CD14-positive monocyte (primary cell): ENCODE measurements at regions not wholly inside any gene's neighbourhood (a gene's known extent, or its start where the extent isn't known, plus 50 kb on each side); places are given as distances from the start of the nearest gene placed in this dataset.

Experiments
- DNase-seq, 3 donors: peaks; one replicate each; pipeline ENCODE4 v3.0.0-alpha.2; 2011 to 2022
- H2AFZ ChIP-seq: 2 replicates; pipeline ENCODE4 v1.6.0; 2012; ENCODE audit warnings: mild to moderate bottlenecking, low read depth, low read length, inconsistent platforms; ENCODE audit not compliant: insufficient read depth, poor library complexity, severe bottlenecking
- H3K27ac ChIP-seq, 2 donors: 1 replicate in 1 of 2; 2 replicates in 1 of 2; pipeline ENCODE4 v1.5.1; 2012 to 2013; ENCODE audit warnings: low read length in 2 of 2, control low read depth in 1 of 2, inconsistent platforms in 1 of 2, low read depth in 1 of 2, mild to moderate bottlenecking in 1 of 2
- H3K27me3 ChIP-seq, 2 donors: one replicate each; pipeline versions ENCODE4 v1.6.0 to v1.6.1; 2011 to 2013; ENCODE audit warnings: low read length in 2 of 2; ENCODE audit not compliant: control insufficient read depth in 2 of 2, insufficient read depth in 2 of 2
- H3K36me3 ChIP-seq, 2 donors: replicated peaks in 1 of 2; 1 replicate in 1 of 2; 2 replicates in 1 of 2; pipeline versions ENCODE4 v1.5.1 to v1.6.1; 2012 to 2013; ENCODE audit warnings: low read length in 2 of 2, control low read depth in 1 of 2, inconsistent platforms in 1 of 2, mild to moderate bottlenecking in 1 of 2; ENCODE audit not compliant: insufficient read depth in 2 of 2, control insufficient read depth in 1 of 2
- H3K4me1 ChIP-seq, 2 donors: 1 replicate in 1 of 2; 2 replicates in 1 of 2; pipeline versions ENCODE4 v1.5.1 to v1.6.1; 2012 to 2013; ENCODE audit warnings: low read length in 2 of 2, control low read depth in 1 of 2, inconsistent platforms in 1 of 2, mild to moderate bottlenecking in 1 of 2, moderate library complexity in 1 of 2; ENCODE audit not compliant: insufficient read depth in 2 of 2, control insufficient read depth in 1 of 2
- H3K4me2 ChIP-seq: replicated peaks from 2 replicates; pipeline ENCODE3; 2012; ENCODE audit warnings: low read length, moderate library complexity, mild to moderate bottlenecking; ENCODE audit not compliant: poor library complexity, severe bottlenecking; ENCODE audit errors: extremely low read depth
- H3K4me3 ChIP-seq, 3 experiments: fragments of 200-600 bp in 1 of 3; sonication (generic) in 1 of 3; replicated peaks in 1 of 3; 1 replicate in 2 of 3; 2 replicates in 1 of 3; pipeline ENCODE4 v1.5.1; 2011 to 2013; ENCODE audit warnings: low read length in 3 of 3, mild to moderate bottlenecking in 3 of 3, control low read depth in 2 of 3, low read depth in 2 of 3, inconsistent platforms in 1 of 3, moderate library complexity in 1 of 3
- H3K79me2 ChIP-seq: 2 replicates; pipeline ENCODE4 v1.6.0; 2012; ENCODE audit warnings: mild to moderate bottlenecking, control low read depth, inconsistent platforms, low read length, moderate library complexity; ENCODE audit not compliant: insufficient read depth
- H3K9ac ChIP-seq: 2 replicates; pipeline ENCODE4 v1.6.0; 2017; ENCODE audit warnings: low read length, mild to moderate bottlenecking; ENCODE audit not compliant: insufficient read depth, poor library complexity, severe bottlenecking
- H3K9me3 ChIP-seq, 2 donors: replicated peaks in 1 of 2; 1 replicate in 1 of 2; 2 replicates in 1 of 2; pipeline versions ENCODE4 v1.5.1 to v1.6.1; 2012 to 2013; ENCODE audit warnings: low read length in 2 of 2, control low read depth in 1 of 2; ENCODE audit not compliant: control insufficient read depth in 1 of 2, insufficient read depth in 1 of 2
- H4K20me1 ChIP-seq: 2 replicates; pipeline ENCODE4 v1.6.0; 2012; ENCODE audit warnings: mild to moderate bottlenecking, low read length, control low read depth, moderate library complexity; ENCODE audit not compliant: insufficient read depth
- H3K27ac Mint-ChIP-seq, 7 donors: one replicate each; pipeline ENCODE4 v1.8.0; 2020; ENCODE audit warnings: mild to moderate bottlenecking in 7 of 7, mixed read lengths in 7 of 7, moderate library complexity in 6 of 7, inconsistent platforms in 2 of 7
- H3K27me3 Mint-ChIP-seq, 3 donors: one replicate each; pipeline ENCODE4 v1.8.0; 2021 to 2022; ENCODE audit warnings: low read depth in 3 of 3, mild to moderate bottlenecking in 3 of 3, mixed read lengths in 3 of 3, moderate library complexity in 3 of 3, inconsistent platforms in 1 of 3
- H3K36me3 Mint-ChIP-seq, 2 donors: one replicate each; pipeline ENCODE4 v1.8.0; 2020; ENCODE audit warnings: mixed read lengths in 2 of 2, inconsistent platforms in 1 of 2, mild to moderate bottlenecking in 1 of 2
- H3K4me1 Mint-ChIP-seq: one replicate; pipeline ENCODE4 v1.8.0; 2020; ENCODE audit warnings: mild to moderate bottlenecking, mixed read lengths
- H3K4me3 Mint-ChIP-seq, 2 donors: one replicate each; pipeline ENCODE4 v1.8.0; 2020; ENCODE audit warnings: mild to moderate bottlenecking in 2 of 2, mixed read lengths in 2 of 2, moderate library complexity in 1 of 2
- H3K9me3 Mint-ChIP-seq, 7 donors: one replicate each; pipeline ENCODE4 v1.8.0; 2020 to 2022; ENCODE audit warnings: mixed read lengths in 7 of 7, mild to moderate bottlenecking in 6 of 7, moderate library complexity in 6 of 7, inconsistent platforms in 2 of 7
- WGBS: methylation state at CpG from one replicate; pipeline ENCODE4 v1.1.5; 2013; ENCODE audit warnings: missing lambda C conversion rate; ENCODE audit not compliant: insufficient coverage; 5-methylcytosine and 5-hydroxymethylcytosine counted together
- intact Hi-C, 2 donors: fragments of 100-400 bp; cut with micrococcal nuclease; formaldehyde crosslinking; loops; one replicate each; pipeline versions ENCODE4 v1.15.0 to v1.15.1; 2023
- TF ChIP-seq, protein P1 (sequence below): fragments of 200-600 bp; IDR thresholded peaks from one replicate; pipeline ENCODE4 v1.8.0; 2022; ENCODE audit warnings: antibody characterized with exemption, mild to moderate bottlenecking

GRCh38 chr18:67695684-67696083 is 179.2 kb upstream of the DSEL start:
- Mint-ChIP-seq H3K4me1 (no peaks in the 10 kb centered on the region), H3K36me3 (no peaks in the 10 kb centered on the region), H3K9me3 (peaks cover 0 to 11% (median 2%) of the 10 kb centered on the region in 7 donors), H3K4me3 (no peak overlapping the region), H3K27me3 (no peaks in the 10 kb centered on the region), H3K27ac (no peak overlapping the region)
- intact Hi-C loops: no loop called here
- Histone ChIP-seq H3K4me1 (no peaks in the 10 kb centered on the region), H3K9me3 (peaks cover 0 to 10% of the 10 kb centered on the region in 2 donors), H3K4me2 (no peak overlapping the region), H3K36me3 (no peaks in the 10 kb centered on the region), H4K20me1 (no peaks in the 10 kb centered on the region), H3K27me3 (no peaks in the 10 kb centered on the region), H3K9ac (no peak overlapping the region), H2AFZ (no peak overlapping the region), H3K79me2 (no peaks in the 10 kb centered on the region), H3K4me3 (no peak overlapping the region), H3K27ac (no peak overlapping the region)
- no peak for DNase-seq
- TF ChIP-seq, protein P1, sequence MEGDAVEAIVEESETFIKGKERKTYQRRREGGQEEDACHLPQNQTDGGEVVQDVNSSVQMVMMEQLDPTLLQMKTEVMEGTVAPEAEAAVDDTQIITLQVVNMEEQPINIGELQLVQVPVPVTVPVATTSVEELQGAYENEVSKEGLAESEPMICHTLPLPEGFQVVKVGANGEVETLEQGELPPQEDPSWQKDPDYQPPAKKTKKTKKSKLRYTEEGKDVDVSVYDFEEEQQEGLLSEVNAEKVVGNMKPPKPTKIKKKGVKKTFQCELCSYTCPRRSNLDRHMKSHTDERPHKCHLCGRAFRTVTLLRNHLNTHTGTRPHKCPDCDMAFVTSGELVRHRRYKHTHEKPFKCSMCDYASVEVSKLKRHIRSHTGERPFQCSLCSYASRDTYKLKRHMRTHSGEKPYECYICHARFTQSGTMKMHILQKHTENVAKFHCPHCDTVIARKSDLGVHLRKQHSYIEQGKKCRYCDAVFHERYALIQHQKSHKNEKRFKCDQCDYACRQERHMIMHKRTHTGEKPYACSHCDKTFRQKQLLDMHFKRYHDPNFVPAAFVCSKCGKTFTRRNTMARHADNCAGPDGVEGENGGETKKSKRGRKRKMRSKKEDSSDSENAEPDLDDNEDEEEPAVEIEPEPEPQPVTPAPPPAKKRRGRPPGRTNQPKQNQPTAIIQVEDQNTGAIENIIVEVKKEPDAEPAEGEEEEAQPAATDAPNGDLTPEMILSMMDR: no peak
- 100% methylated on average over 1 of the region's 1 CpG for WGBS

DNA sequence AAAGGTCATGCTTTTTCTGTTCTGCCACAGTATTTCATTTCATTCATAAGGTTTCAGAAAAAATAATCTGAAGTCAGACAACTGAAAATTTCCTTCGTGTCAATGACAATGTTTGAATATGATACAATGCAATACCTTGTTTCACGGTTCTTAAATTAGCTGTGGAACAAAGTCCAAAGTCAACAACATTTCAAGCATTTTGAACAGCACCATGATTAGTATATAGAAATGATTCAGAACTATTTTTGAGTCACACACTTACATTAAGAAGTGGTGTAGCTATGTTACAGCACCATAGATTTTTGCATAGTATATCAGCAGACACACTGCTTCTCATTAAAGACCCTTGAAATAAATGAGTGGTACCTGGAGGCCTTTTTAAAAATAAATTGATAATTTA is 178.3 kb upstream of the DSEL start:
- intact Hi-C loops: no loop called here
- WGBS: no CpG with 5 or more reads among the region's 2 CpGs
- peaks cover 0 to 13% of the 10 kb centered on the region in 2 donors for H3K9me3 ChIP-seq
- H3K9me3 Mint-ChIP-seq: peaks cover 0 to 11% (median 2%) of the 10 kb centered on the region in 7 donors
- no peak overlapping the region for H3K9ac ChIP-seq
- H3K27me3 ChIP-seq: no peaks in the 10 kb centered on the region
- no peaks in the 10 kb centered on the region for H3K4me1 Mint-ChIP-seq
- no peaks in the 10 kb centered on the region for H3K36me3 Mint-ChIP-seq
- H3K79me2 ChIP-seq: no peaks in the 10 kb centered on the region
- H3K4me2 ChIP-seq: no peak overlapping the region
- no peak overlapping the region for H3K4me3 ChIP-seq
- no peak overlapping the region for H3K4me3 Mint-ChIP-seq
- H3K36me3 ChIP-seq: no peaks in the 10 kb centered on the region
- H3K27ac Mint-ChIP-seq: no peak overlapping the region
- H3K27me3 Mint-ChIP-seq: no peaks in the 10 kb centered on the region
- no peak for DNase-seq
- TF ChIP-seq, protein P1: no peak
- no peaks in the 10 kb centered on the region for H3K4me1 ChIP-seq
- no peaks in the 10 kb centered on the region for H4K20me1 ChIP-seq
- H2AFZ ChIP-seq: no peak overlapping the region
- no peak overlapping the region for H3K27ac ChIP-seq
